Smooth muscle cell (in vitro differentiated cells): ENCODE measurements at regions not wholly inside any gene's neighbourhood (a gene's known extent, or its start where the extent isn't known, plus 50 kb on each side); places are given as distances from the start of the nearest gene placed in this dataset.

ENCODE experiments used
- DNase-seq: peaks from one replicate; lab custom pipeline; 2025; ENCODE audit not compliant: unreplicated experiment; lab: John Stamatoyannopoulos, UW
- H2AFZ ChIP-seq: fragments of 200-600 bp; sonication (generic); 2 replicates; pipeline ENCODE4 v1.6.0; 2016; ENCODE audit warnings: antibody characterized with exemption, low read depth, mild to moderate bottlenecking
- H3F3A ChIP-seq: fragments of 200-600 bp; sonication (generic); 2 replicates; pipeline ENCODE4 v1.6.0; 2017; ENCODE audit warnings: antibody characterized with exemption, low read depth
- H3K27ac ChIP-seq: fragments of 200-600 bp; sonication (generic); 2 replicates; pipeline ENCODE4 v1.5.1; 2016; ENCODE audit warnings: low read depth, mild to moderate bottlenecking
- H3K27me3 ChIP-seq: fragments of 200-600 bp; sonication (generic); 2 replicates; pipeline ENCODE4 v1.6.1; 2016; ENCODE audit warnings: low read depth, mild to moderate bottlenecking
- H3K36me3 ChIP-seq: fragments of 200-600 bp; sonication (generic); 2 replicates; pipeline ENCODE4 v1.5.1; 2016; ENCODE audit warnings: low read depth
- H3K4me1 ChIP-seq: fragments of 200-600 bp; sonication (generic); 2 replicates; pipeline ENCODE4 v1.5.1; 2016; ENCODE audit warnings: low read depth
- H3K4me2 ChIP-seq: fragments of 200-600 bp; sonication (generic); 2 replicates; pipeline ENCODE4 v1.6.0; 2016; ENCODE audit warnings: mild to moderate bottlenecking
- H3K4me3 ChIP-seq: fragments of 200-600 bp; sonication (generic); 2 replicates; pipeline ENCODE4 v1.5.1; 2016; ENCODE audit warnings: mild to moderate bottlenecking
- H3K79me2 ChIP-seq: fragments of 200-600 bp; sonication (generic); 2 replicates; pipeline ENCODE4 v1.6.0; 2016; ENCODE audit warnings: low read depth, mild to moderate bottlenecking
- H3K9ac ChIP-seq: fragments of 200-600 bp; sonication (generic); 2 replicates; pipeline ENCODE4 v1.6.0; 2016; ENCODE audit warnings: low read depth
- H3K9me3 ChIP-seq: fragments of 200-600 bp; sonication (generic); replicated peaks from 2 replicates; pipeline ENCODE4 v1.5.1; 2016; ENCODE audit warnings: low read depth
- H4K20me1 ChIP-seq: fragments of 200-600 bp; sonication (generic); 2 replicates; pipeline ENCODE4 v1.6.0; 2016; ENCODE audit warnings: low read depth
- WGBS: methylation state at CpG from one replicate; pipeline ENCODE4 v1.1.7; 2016; ENCODE audit warnings: low lambda C conversion rate; 5-methylcytosine and 5-hydroxymethylcytosine counted together
- TF ChIP-seq, protein P1 (sequence below): fragments of 200-600 bp; sonication (generic); IDR thresholded peaks from 2 replicates; pipeline ENCODE4 v1.5.1; 2017; ENCODE audit warnings: borderline replicate concordance, mild to moderate bottlenecking, antibody characterized with exemption; ENCODE audit not compliant: insufficient read depth, poor library complexity, severe bottlenecking

GRCh38 chr4:64158648-64159326 lies 250.5 kb downstream of the TECRL start:
- Histone ChIP-seq H3K79me2 (no peaks in the 10 kb centered on the region), H3K4me2 (peak overlapping the region; percentile 86), H3K4me3 (peak overlapping the region; percentile 57), H3K9ac (no peak overlapping the region), H3F3A (no peaks in the 10 kb centered on the region), H3K27ac (no peak overlapping the region), H3K27me3 (no peaks in the 10 kb centered on the region), H3K4me1 (no peaks in the 10 kb centered on the region), H2AFZ (peak overlapping the region; percentile 98), H3K36me3 (no peaks in the 10 kb centered on the region), H4K20me1 (no peaks in the 10 kb centered on the region), H3K9me3 (no peaks in the 10 kb centered on the region)
- TF ChIP-seq, protein P1, sequence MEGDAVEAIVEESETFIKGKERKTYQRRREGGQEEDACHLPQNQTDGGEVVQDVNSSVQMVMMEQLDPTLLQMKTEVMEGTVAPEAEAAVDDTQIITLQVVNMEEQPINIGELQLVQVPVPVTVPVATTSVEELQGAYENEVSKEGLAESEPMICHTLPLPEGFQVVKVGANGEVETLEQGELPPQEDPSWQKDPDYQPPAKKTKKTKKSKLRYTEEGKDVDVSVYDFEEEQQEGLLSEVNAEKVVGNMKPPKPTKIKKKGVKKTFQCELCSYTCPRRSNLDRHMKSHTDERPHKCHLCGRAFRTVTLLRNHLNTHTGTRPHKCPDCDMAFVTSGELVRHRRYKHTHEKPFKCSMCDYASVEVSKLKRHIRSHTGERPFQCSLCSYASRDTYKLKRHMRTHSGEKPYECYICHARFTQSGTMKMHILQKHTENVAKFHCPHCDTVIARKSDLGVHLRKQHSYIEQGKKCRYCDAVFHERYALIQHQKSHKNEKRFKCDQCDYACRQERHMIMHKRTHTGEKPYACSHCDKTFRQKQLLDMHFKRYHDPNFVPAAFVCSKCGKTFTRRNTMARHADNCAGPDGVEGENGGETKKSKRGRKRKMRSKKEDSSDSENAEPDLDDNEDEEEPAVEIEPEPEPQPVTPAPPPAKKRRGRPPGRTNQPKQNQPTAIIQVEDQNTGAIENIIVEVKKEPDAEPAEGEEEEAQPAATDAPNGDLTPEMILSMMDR = peak; percentile 95
- no peak for DNase-seq
- 19% methylated on average over 7 of the region's 7 CpGs for WGBS

- no peak for DNase-seq
- TF ChIP-seq, protein P1 = no peak
- H3K9me3 ChIP-seq = no peaks in the 10 kb centered on the region
- H3K79me2 ChIP-seq = no peaks in the 10 kb centered on the region
- H3K36me3 ChIP-seq = no peaks in the 10 kb centered on the region
- H4K20me1 ChIP-seq = no peaks in the 10 kb centered on the region
- no peak overlapping the region for H3K27ac ChIP-seq
- H3F3A ChIP-seq = no peaks in the 10 kb centered on the region
- no peak overlapping the region for H2AFZ ChIP-seq
- WGBS = 90% methylated on average over 2 of the region's 2 CpGs
- no peaks in the 10 kb centered on the region for H3K27me3 ChIP-seq
- H3K4me1 ChIP-seq = no peaks in the 10 kb centered on the region
- no peak overlapping the region for H3K4me2 ChIP-seq
- no peak overlapping the region for H3K9ac ChIP-seq
- no peak overlapping the region for H3K4me3 ChIP-seq
These were observed 251.9 kb downstream of the TECRL start for GRCh38 chr4:64157397-64157796.

DNA sequence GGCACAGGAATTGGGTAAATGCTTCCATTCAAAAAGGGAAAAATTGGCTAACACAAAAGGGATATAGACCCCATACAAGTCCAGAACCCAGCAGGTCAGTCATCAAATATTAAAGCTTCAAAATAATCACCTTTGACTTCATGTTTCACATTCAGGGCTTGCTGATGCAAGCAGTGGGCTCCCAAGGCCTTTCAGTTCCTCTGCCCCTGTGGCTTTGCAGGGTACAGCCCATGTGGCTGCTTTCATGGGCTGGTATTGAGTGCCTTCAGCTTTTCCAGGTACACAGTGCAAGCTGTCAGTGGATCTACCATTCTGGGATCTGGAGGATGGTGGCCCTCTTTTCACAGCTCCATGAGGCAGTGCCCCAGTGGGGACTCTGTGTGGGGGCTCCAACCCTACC lies 253.0 kb downstream of the TECRL start:
- H4K20me1 ChIP-seq = no peaks in the 10 kb centered on the region
- H3K79me2 ChIP-seq = no peaks in the 10 kb centered on the region
- H2AFZ ChIP-seq = no peak overlapping the region
- no peak overlapping the region for H3K4me2 ChIP-seq
- H3K27me3 ChIP-seq = no peaks in the 10 kb centered on the region
- H3K4me3 ChIP-seq = no peak overlapping the region
- no peak overlapping the region for H3K27ac ChIP-seq
- DNase-seq = no peak
- no peaks in the 10 kb centered on the region for H3K4me1 ChIP-seq
- H3K9me3 ChIP-seq = no peaks in the 10 kb centered on the region
- H3K9ac ChIP-seq = no peak overlapping the region
- H3F3A ChIP-seq = no peaks in the 10 kb centered on the region
- TF ChIP-seq, protein P1 = no peak
- no peaks in the 10 kb centered on the region for H3K36me3 ChIP-seq

- Histone ChIP-seq H3K9ac (no peak overlapping the region), H4K20me1 (no peaks in the 10 kb centered on the region), H3K36me3 (no peaks in the 10 kb centered on the region), H3K4me1 (no peaks in the 10 kb centered on the region), H3K27me3 (no peaks in the 10 kb centered on the region), H2AFZ (no peak overlapping the region), H3K4me2 (no peak overlapping the region), H3K9me3 (peaks cover 3% of the 10 kb centered on the region), H3K27ac (no peak overlapping the region), H3F3A (no peaks in the 10 kb centered on the region), H3K4me3 (no peak overlapping the region), H3K79me2 (no peaks in the 10 kb centered on the region)
- TF ChIP-seq, protein P1 = no peak
- WGBS = 72% methylated on average over 3 of the region's 3 CpGs
- DNase-seq = no peak
These were observed 263.2 kb downstream of the TECRL start for GRCh38 chr4:64146030-64146429.
